HEK293 (cell line): ENCODE measurements at regions not wholly inside any gene's neighbourhood (a gene's known extent, or its start where the extent isn't known, plus 50 kb on each side); places are given as distances from the start of the nearest gene placed in this dataset.

ENCODE experiments used
- CTCF ChIA-PET: fragments of 350-600 bp; formaldehyde crosslinking; extraction: SDS; loops from one replicate; lab custom pipeline; 2021; ENCODE audit warnings: antibody characterized with exemption; lab: Yijun Ruan, JAX
- POLR2A ChIA-PET: fragments of 300-600 bp; formaldehyde crosslinking; extraction: SDS; loops from one replicate; lab custom pipeline; 2020; ENCODE audit warnings: antibody characterized with exemption, inconsistent platforms; lab: Yijun Ruan, JAX
- H3K27ac ChIP-seq: fragments of 200-500 bp; sonication (Bioruptor generic); 2 replicates; pipeline ENCODE4 v1.5.1; 2014; ENCODE audit warnings: low read depth, low read length, control low read depth, inconsistent platforms; ENCODE audit errors: extremely low read depth
- H3K36me3 ChIP-seq, 2 experiments: fragments of 200-500 bp in 1 of 2; sonication (Bioruptor generic) in 1 of 2; 1 replicate in 1 of 2; 2 replicates in 1 of 2; pipeline ENCODE4 v1.5.1; 2014 to 2017; ENCODE audit warnings: inconsistent platforms in 2 of 2, low read length in 2 of 2; ENCODE audit not compliant: control insufficient read depth in 2 of 2, insufficient read depth in 1 of 2
- H3K4me1 ChIP-seq: fragments of 200-500 bp; sonication (Bioruptor generic); 2 replicates; pipeline ENCODE4 v1.5.1; 2014; ENCODE audit warnings: mild to moderate bottlenecking, low read length, inconsistent platforms; ENCODE audit not compliant: control insufficient read depth, insufficient read depth
- H3K4me3 ChIP-seq: 2 replicates; pipeline ENCODE4 v1.5.1; 2011; ENCODE audit warnings: low read depth, mild to moderate bottlenecking, control low read depth, low read length, moderate library complexity
- H3K9me3 ChIP-seq: fragments of 200-500 bp; sonication (Bioruptor generic); 2 replicates; pipeline ENCODE4 v1.5.1; 2014; ENCODE audit warnings: low read depth, low read length, inconsistent platforms; ENCODE audit not compliant: control insufficient read depth, insufficient read depth
- GLI2 ChIP-seq: fragments of 450-650 bp; formaldehyde crosslinking; IDR thresholded peaks from 2 replicates; pipeline ENCODE4; 2017; ENCODE audit warnings: missing biosample characterization, missing genetic modification characterization, low read depth, borderline replicate concordance
- IKZF3 ChIP-seq: fragments of 450-650 bp; IDR thresholded peaks from 2 replicates; pipeline ENCODE4 v1.5.0; 2018; ENCODE audit warnings: missing biosample characterization, mild to moderate bottlenecking, missing genetic modification characterization, moderate library complexity
- PRDM2 ChIP-seq: fragments of 450-650 bp; formaldehyde crosslinking; IDR thresholded peaks from 2 replicates; pipeline ENCODE4 v1.5.1; 2016; ENCODE audit warnings: missing biosample characterization, missing genetic modification characterization, borderline replicate concordance
- ZBTB10 ChIP-seq: fragments of 450-650 bp; formaldehyde crosslinking; IDR thresholded peaks from 2 replicates; pipeline ENCODE4 v1.5.1; 2016; ENCODE audit warnings: missing biosample characterization, missing genetic modification characterization
- ZFP41 ChIP-seq: fragments of 450-650 bp; formaldehyde crosslinking; IDR thresholded peaks from 2 replicates; pipeline ENCODE4 v1.5.1; 2016; ENCODE audit warnings: missing biosample characterization, missing genetic modification characterization, borderline replicate concordance
- ZNF18 ChIP-seq: fragments of 450-650 bp; formaldehyde crosslinking; IDR thresholded peaks from 2 replicates; pipeline ENCODE4 v1.5.1; 2016; ENCODE audit warnings: missing biosample characterization, missing genetic modification characterization
- ZNF266 ChIP-seq: fragments of 450-650 bp; formaldehyde crosslinking; IDR thresholded peaks from 2 replicates; pipeline ENCODE4 v1.5.1; 2016; ENCODE audit warnings: missing biosample characterization, missing genetic modification characterization, low read depth
- ZNF560 ChIP-seq: fragments of 450-650 bp; formaldehyde crosslinking; IDR thresholded peaks from 2 replicates; pipeline ENCODE4 v1.5.1; 2017; ENCODE audit warnings: missing biosample characterization, missing genetic modification characterization, borderline replicate concordance
- ZSCAN5A ChIP-seq: fragments of 450-650 bp; formaldehyde crosslinking; IDR thresholded peaks from 2 replicates; pipeline ENCODE4 v1.5.1; 2016; ENCODE audit warnings: missing biosample characterization, missing genetic modification characterization
- TF ChIP-seq, protein P1 (sequence below): fragments of 450-650 bp; formaldehyde crosslinking; IDR thresholded peaks from 2 replicates; pipeline ENCODE4 v1.5.1; 2016; ENCODE audit warnings: missing biosample characterization, missing genetic modification characterization, borderline replicate concordance

- Histone ChIP-seq H3K27ac (no peak overlapping the region), H3K4me1 (no peaks in the 10 kb centered on the region), H3K36me3 (no peaks in the 10 kb centered on the region), H3K4me3 (no peak overlapping the region), H3K9me3 (no peaks in the 10 kb centered on the region)
- TF ChIP-seq ZNF266 (tag by site-specific recombination) = no peak
- TF ChIP-seq ZNF560 (tag by site-specific recombination) = no peak
- no peak for TF ChIP-seq ZFP41 (tag by site-specific recombination)
- no peak for TF ChIP-seq PRDM2
- TF ChIP-seq, protein P1, sequence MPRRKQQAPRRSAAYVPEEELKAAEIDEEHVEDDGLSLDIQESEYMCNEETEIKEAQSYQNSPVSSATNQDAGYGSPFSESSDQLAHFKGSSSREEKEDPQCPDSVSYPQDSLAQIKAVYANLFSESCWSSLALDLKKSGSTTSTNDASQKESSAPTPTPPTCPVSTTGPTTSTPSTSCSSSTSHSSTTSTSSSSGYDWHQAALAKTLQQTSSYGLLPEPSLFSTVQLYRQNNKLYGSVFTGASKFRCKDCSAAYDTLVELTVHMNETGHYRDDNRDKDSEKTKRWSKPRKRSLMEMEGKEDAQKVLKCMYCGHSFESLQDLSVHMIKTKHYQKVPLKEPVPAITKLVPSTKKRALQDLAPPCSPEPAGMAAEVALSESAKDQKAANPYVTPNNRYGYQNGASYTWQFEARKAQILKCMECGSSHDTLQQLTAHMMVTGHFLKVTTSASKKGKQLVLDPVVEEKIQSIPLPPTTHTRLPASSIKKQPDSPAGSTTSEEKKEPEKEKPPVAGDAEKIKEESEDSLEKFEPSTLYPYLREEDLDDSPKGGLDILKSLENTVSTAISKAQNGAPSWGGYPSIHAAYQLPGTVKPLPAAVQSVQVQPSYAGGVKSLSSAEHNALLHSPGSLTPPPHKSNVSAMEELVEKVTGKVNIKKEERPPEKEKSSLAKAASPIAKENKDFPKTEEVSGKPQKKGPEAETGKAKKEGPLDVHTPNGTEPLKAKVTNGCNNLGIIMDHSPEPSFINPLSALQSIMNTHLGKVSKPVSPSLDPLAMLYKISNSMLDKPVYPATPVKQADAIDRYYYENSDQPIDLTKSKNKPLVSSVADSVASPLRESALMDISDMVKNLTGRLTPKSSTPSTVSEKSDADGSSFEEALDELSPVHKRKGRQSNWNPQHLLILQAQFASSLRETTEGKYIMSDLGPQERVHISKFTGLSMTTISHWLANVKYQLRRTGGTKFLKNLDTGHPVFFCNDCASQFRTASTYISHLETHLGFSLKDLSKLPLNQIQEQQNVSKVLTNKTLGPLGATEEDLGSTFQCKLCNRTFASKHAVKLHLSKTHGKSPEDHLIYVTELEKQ = no peak
- TF ChIP-seq IKZF3 (tag by site-specific recombination) = no peak
- TF ChIP-seq ZSCAN5A = no peak
- CTCF ChIA-PET = interaction anchor here (0.5 to 0.6 kb wide), 3 partner anchors 11 to 888 kb away, joined by 3 to 7 read pairs (median 3); no protein-coding TSS in a partner anchor
- POLR2A ChIA-PET = no interaction called here
These were observed 68.2 kb upstream of the TMPRSS2 start for GRCh38 chr21:41576013-41576615.

GRCh38 chr21:41573902-41574690 lies 66.1 kb upstream of the TMPRSS2 start:
- CTCF ChIA-PET = interaction anchor here (0.8 kb wide), 1 partner anchor 38 kb away, joined by 3 read pairs; no protein-coding TSS in a partner anchor
- Histone ChIP-seq H3K9me3 (no peaks in the 10 kb centered on the region), H3K4me3 (no peak overlapping the region)
- POLR2A ChIA-PET = no interaction called here
- TF ChIP-seq ZBTB10 = no peak
- no peak for TF ChIP-seq GLI2 (tag by site-specific recombination)
- no peak for TF ChIP-seq ZNF18 (tag by site-specific recombination)
- TF ChIP-seq ZNF266 (tag by site-specific recombination) = no peak
- TF ChIP-seq, all 188 proteins: peak for 0
- H3K4me1 ChIP-seq = no peaks in the 10 kb centered on the region
- no peak overlapping the region for H3K27ac ChIP-seq
- H3K36me3 ChIP-seq = no peaks in the 10 kb centered on the region
